OCI-M1 (cell line): ENCODE measurements at regions not wholly inside any gene's neighbourhood (a gene's known extent, or its start where the extent isn't known, plus 50 kb on each side); places are given as distances from the start of the nearest gene placed in this dataset.
A peak's percentile ranks its signal among the peaks of the same experiment; 100 is the strongest.
"Not testable (repeated sequence)": the region's sequence is repeated elsewhere in the genome, so short reads cannot be mapped to it uniquely, and the experiment has no call there.

Experiments used
- DNase-seq: peaks from one replicate; lab custom pipeline; 2025; lab: John Stamatoyannopoulos, UW

DNA sequence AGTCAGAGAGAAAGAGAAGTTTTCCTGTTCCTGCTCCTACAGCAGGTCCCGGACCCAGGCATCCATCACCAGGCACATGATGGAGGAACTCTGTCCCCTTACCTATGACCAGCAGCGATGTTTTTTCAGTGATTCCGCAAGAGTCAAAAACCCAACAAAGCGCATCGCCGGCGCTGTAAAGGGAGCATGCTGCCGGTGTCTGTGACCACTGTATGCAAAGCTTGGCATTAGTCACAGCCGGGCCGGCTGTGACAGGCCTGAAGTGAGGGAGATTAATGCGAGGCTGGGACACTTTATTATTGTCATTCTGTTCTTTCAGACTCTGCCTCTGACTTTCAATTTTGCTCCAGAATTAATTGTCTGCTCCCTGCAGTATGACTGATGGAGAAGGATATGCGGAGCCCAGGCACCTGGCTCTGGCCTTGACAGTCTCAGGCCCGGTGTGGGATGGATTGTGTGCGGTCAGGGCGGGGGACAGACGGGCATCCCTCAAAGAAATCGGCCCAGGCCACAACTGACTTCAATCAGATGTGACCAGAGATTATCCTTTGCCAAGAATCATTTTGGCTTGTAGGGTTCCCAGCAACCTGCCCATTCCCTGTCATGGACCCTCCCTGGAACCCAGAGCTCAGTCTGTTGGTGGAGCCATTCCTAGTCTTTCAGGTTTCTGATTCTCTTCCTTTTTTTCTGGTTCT lies 462.0 kb upstream of the ZNF507 start:
- no peak for DNase-seq

GRCh38 chr19:31885280-31885853 lies 460.0 kb upstream of the ZNF507 start:
- no peak for DNase-seq

GRCh38 chr19:31890230-31890629 lies 455.2 kb upstream of the ZNF507 start:
- DNase-seq, result no peak

GRCh38 chr19:31892060-31892459 lies 453.4 kb upstream of the ZNF507 start:
- DNase-seq, result no peak

DNA sequence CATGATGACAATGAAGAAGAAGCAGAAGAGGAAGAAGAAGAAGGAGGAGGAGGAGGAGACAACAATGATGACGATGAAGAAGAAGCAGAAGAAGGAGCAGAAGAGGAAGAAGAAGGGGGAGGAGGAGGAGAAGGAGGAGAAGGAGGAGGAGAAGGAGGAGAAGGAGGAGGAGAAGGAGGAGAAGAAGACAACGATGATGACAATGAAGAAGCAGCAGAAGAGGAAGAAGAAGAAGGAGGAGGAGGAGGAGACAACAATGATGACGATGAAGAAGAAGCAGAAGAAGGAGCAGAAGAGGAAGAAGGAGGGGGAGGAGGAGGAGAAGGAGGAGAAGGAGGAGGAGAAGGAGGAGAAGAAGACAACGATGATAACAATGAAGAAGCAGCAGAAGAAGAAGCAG lies 451.9 kb upstream of the ZNF507 start:
- DNase-seq, result not testable (repeated sequence)

DNA sequence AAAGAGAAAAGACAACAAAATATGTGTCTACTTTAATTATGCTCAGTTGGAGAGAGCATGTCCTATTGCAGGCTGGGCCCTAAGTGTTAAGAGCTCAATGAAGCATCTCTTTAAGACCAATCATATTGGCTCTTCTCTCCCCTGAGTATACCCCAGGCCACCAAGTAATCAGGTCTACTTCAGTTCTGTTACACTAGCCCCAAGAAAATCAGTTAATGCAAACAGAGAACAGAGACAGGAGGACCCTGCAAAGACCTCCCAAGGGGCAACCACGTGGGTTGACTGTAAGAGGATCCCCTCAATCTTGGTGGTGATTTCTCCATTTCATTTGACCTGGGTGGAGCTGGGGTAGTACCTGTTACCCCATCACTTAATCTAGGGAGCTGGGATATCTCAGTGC lies 451.0 kb upstream of the ZNF507 start:
- DNase-seq, result no peak

DNA sequence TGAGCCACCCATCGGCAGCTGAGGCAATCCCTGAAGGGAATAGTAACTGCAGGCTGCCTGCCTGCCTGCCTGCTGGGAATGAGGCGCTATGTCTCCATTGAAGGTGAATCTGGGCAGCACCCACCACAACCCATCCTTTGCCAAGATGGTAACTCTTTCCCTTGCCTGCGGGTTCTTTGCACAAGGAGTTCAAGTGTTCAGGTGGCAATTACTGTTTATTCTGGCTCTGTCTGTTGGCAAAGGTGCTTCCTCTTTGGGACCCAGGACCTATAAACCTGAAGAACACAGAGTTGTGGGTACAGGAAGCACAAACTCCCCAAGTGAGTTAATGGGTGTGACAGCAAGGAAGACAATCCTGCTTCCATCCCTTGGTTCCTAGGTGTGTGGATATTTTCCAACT lies 448.1 kb upstream of the ZNF507 start:
- no peak for DNase-seq

DNA sequence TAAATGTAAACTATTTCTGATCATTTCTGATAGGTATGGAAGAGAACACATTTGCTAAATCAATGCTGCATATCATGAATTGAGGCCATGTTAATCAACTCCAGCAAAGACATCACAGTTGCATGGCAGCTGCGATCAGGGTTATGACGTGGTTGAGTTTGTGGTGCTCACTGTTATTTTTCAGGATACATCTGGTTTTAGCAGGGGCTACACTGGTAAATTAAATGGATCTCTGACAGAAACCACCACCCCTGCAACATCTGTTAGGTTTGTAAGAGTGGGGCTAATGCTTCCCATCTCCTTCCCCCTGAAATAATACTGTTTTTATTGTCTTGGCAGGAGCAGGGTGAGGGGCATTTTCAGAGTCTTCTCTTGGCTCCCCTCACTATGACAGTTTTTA lies 444.4 kb upstream of the ZNF507 start:
- DNase-seq, result no peak

GRCh38 chr19:31902821-31903220 lies 442.6 kb upstream of the ZNF507 start:
- DNase-seq, result no peak

DNA sequence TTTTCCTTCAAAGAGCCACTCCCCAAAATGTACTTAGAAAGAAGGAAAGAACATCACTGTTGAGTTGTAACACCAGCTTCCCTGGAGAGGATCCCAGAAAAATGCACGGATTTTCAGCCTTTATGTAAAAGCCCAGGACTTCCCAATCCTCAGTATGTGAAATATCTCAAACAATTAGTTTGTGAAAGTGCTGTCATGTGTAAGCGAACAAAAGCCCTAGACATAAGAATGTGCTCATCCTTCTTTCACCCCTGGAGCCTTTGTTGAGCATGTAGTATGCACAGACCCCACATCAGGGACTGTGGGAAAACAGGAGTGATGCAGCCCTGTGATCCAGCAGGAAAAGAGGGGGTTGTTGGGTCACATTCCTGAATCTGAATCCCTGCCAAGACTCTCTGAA lies 441.4 kb upstream of the ZNF507 start:
- no peak for DNase-seq

GRCh38 chr19:31906111-31906871 lies 439.1 kb upstream of the ZNF507 start:
- DNase-seq, result peak; percentile 55

GRCh38 chr19:31907661-31908060 lies 437.7 kb upstream of the ZNF507 start:
- no peak for DNase-seq

DNA sequence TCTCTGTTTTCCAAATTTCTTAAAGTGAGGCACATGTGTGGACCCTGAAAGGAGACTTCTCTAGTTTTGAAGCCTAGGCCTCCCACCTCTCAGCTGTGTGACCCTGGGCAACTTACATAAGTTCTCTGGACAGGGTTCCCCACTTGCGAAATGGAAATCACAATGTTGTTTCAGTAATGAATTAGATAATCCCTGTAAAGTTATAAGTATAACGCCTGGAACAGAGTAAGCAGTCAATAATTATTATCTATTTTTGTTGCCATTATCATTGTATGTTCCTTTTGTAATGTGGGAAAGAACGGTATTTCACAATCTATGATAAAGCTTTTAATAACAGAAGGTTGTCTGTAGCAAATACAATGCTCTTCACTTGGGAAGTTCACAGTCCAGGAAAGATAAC lies 437.3 kb upstream of the ZNF507 start:
- DNase-seq, result no peak

- DNase-seq, result no peak
Observed at GRCh38 chr19:31908496-31909225, 436.7 kb upstream of the ZNF507 start.

GRCh38 chr19:31910224-31910623 lies 435.2 kb upstream of the ZNF507 start:
- no peak for DNase-seq

GRCh38 chr19:31911577-31911976 lies 433.8 kb upstream of the ZNF507 start:
- no peak for DNase-seq

DNA sequence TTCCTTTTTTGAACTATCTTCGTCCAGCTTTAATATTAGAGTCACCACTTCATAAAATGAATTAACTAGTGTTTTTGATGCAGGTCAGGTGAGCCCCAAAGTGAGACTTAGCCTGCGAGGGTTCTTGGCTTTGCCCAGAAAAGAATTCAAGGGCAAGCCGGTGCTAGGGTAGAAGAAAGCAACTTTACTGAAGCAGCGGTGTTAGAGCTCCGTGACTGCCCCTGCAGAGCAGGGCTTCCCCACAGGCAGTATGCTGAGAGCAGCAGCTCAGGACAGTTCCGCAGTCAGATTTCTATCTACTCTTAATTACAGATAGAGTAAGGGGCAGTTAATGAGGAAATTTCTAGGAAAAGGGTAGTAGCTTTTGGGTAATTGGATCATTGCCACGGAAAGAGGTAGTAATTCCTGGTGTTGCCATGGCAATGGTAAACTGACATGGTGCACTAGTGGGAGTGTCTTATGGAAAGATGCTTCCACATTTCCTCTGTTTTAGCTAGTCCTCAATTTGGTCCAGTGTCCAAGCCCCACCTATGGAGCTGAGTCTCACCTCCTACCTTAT lies 432.2 kb upstream of the ZNF507 start:
- DNase-seq, result peak; percentile 2

- DNase-seq, result no peak
Observed at GRCh38 chr19:31930401-31930800, 415.0 kb upstream of the ZNF507 start.

GRCh38 chr19:31937983-31938382 lies 407.4 kb upstream of the ZNF507 start:
- no peak for DNase-seq

- peak; percentile 11 for DNase-seq
Observed at GRCh38 chr19:31938675-31939074, 406.7 kb upstream of the ZNF507 start.

DNA sequence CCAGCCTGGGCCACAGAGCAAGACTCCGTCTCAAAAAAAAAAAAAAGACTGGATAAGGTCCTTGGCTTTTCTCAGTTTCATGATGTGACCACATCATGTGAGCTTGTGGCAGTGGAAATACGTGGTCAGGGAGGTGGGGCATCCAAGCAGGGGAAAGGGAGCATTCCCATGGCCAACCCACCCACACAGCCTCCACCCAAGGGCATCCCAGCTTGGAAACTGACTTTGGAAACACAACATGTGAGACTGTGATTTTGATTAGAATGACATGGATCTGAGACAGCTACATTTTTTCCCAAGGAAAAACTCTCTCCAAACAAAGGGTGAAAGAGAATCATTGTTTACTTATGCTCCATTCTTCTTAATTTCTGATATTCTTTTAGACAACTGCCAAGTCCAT lies 405.0 kb upstream of the ZNF507 start:
- no peak for DNase-seq

- no peak for DNase-seq
Observed at GRCh38 chr19:31943191-31943661, 402.2 kb upstream of the ZNF507 start.
